ENCODE measurements at regions not wholly inside any gene's neighbourhood (a gene's known extent, or its start where the extent isn't known, plus 50 kb on each side); places are given as distances from the start of the nearest gene placed in this dataset.

GRCh38 chr10:111725050-111725449, 458.5 kb downstream of the GPAM start:
- DNase-seq (ENCODE audit: low read depth in 2 of 2) = no peak

GRCh38 chr10:111732166-111732785, 451.3 kb downstream of the GPAM start:
- DNase-seq (ENCODE audit: low read depth in 2 of 2) = no peak

GRCh38 chr10:111739125-111739873, 444.3 kb downstream of the GPAM start:
- no peak for DNase-seq (ENCODE audit: low read depth in 2 of 2)

GRCh38 chr10:111739874-111740139, 443.8 kb downstream of the GPAM start:
- DNase-seq (ENCODE audit: low read depth in 2 of 2) = no peak

- DNase-seq (ENCODE audit: low read depth in 2 of 2) = no peak
Observed at GRCh38 chr10:111745982-111746381, 437.6 kb downstream of the GPAM start.

- no peak for DNase-seq (ENCODE audit: low read depth in 2 of 2)
Observed at GRCh38 chr10:111747751-111748150, 435.8 kb downstream of the GPAM start.

- DNase-seq (ENCODE audit: low read depth in 2 of 2) = no peak
Observed at GRCh38 chr10:111748184-111748583, 435.4 kb downstream of the GPAM start.

- DNase-seq (ENCODE audit: low read depth in 2 of 2) = no peak
Observed at GRCh38 chr10:111750165-111750849, 433.3 kb downstream of the GPAM start.

GRCh38 chr10:111756217-111757061, 427.1 kb downstream of the GPAM start:
- DNase-seq (ENCODE audit: low read depth in 2 of 2) = no peak

GRCh38 chr10:111758593-111758992, 425.0 kb downstream of the GPAM start:
- DNase-seq (ENCODE audit: low read depth in 2 of 2) = no peak

GRCh38 chr10:111762114-111762513, 421.5 kb downstream of the GPAM start:
- DNase-seq (ENCODE audit: low read depth in 2 of 2) = no peak

- DNase-seq (ENCODE audit: low read depth in 2 of 2) = no peak
Observed at GRCh38 chr10:111765216-111765615, 418.3 kb downstream of the GPAM start.

GRCh38 chr10:111766464-111766863, 417.1 kb downstream of the GPAM start:
- DNase-seq (ENCODE audit: low read depth in 2 of 2) = no peak

- DNase-seq (ENCODE audit: low read depth in 2 of 2) = no peak
Observed at GRCh38 chr10:111767661-111768060, 415.9 kb downstream of the GPAM start.

GRCh38 chr10:111773950-111774349, 409.6 kb downstream of the GPAM start:
- no peak for DNase-seq (ENCODE audit: low read depth in 2 of 2)

- DNase-seq (ENCODE audit: low read depth in 2 of 2) = no peak
Observed at GRCh38 chr10:111774486-111774885, 409.1 kb downstream of the GPAM start.

GRCh38 chr10:111784436-111784835, 399.1 kb downstream of the GPAM start:
- no peak for DNase-seq (ENCODE audit: low read depth in 2 of 2)

GRCh38 chr10:111784946-111785465, 398.6 kb downstream of the GPAM start:
- no peak for DNase-seq (ENCODE audit: low read depth in 2 of 2)

- DNase-seq (ENCODE audit: low read depth in 2 of 2) = no peak
Observed at GRCh38 chr10:111785921-111786320, 397.6 kb downstream of the GPAM start.

- DNase-seq (ENCODE audit: low read depth in 2 of 2) = no peak
Observed at GRCh38 chr10:111789821-111790220, 393.7 kb downstream of the GPAM start.

GRCh38 chr10:111801841-111802240, 381.7 kb downstream of the GPAM start:
- DNase-seq (ENCODE audit: low read depth in 2 of 2) = no peak

- DNase-seq (ENCODE audit: low read depth in 2 of 2) = no peak
Observed at GRCh38 chr10:111804781-111805180, 378.8 kb downstream of the GPAM start.
